Mucosa of descending colon (tissue), 3 donors: ENCODE measurements at regions not wholly inside any gene's neighbourhood (a gene's known extent, or its start where the extent isn't known, plus 50 kb on each side); places are given as distances from the start of the nearest gene placed in this dataset.
A peak's percentile ranks its signal among the peaks of the same experiment; 100 is the strongest.

Experiments
- ATAC-seq: fragments of 200-7000 bp; cut with Tn5 transposase; one replicate; pipeline ENCODE4 v1.9.1; 2020; ENCODE audit warnings: mild to moderate bottlenecking, moderate library complexity
- DNase-seq, 3 donors: peaks; one replicate each; pipeline ENCODE4 v3.0.0-alpha.2; 2020
- H3K36me3 ChIP-seq: fragments of 200-600 bp; one replicate; pipeline ENCODE4 v1.8.0; 2021; ENCODE audit warnings: low read depth, mild to moderate bottlenecking
- H3K4me1 ChIP-seq: fragments of 200-600 bp; one replicate; pipeline ENCODE4 v1.8.0; 2021; ENCODE audit warnings: low read depth, mild to moderate bottlenecking
- H3K4me3 ChIP-seq: fragments of 200-600 bp; one replicate; pipeline ENCODE4 v1.8.0; 2021; ENCODE audit warnings: mild to moderate bottlenecking
- H3K9me3 ChIP-seq: fragments of 200-600 bp; one replicate; pipeline ENCODE4 v1.8.0; 2021; ENCODE audit warnings: mild to moderate bottlenecking
- CTCF ChIP-seq: fragments of 200-600 bp; IDR thresholded peaks from one replicate; pipeline ENCODE4 v1.8.0; 2022; ENCODE audit warnings: antibody characterized with exemption, mild to moderate bottlenecking
- intact Hi-C, 2 donors: fragments of 100-400 bp; cut with DNase I in 1 of 2; cut with micrococcal nuclease in 1 of 2; formaldehyde crosslinking; loops; one replicate each; pipeline versions ENCODE4 v1.11.0 to v1.11.1; 2022; cut with DNase I, micrococcal nuclease
- donor health status: DM: no; HTN: no; CAD: no; lungs with moderate emphysema.
- donor health status: DM: no; HTN: no; CAD: no.
- donor health status: DM: no; HTN: yes; CAD: no.

GRCh38 chr2:48183276-48183675 is 131.2 kb upstream of the FOXN2 start:
- intact Hi-C loops, result no loop called here
- H3K36me3 ChIP-seq, result no peaks in the 10 kb centered on the region
- H3K4me1 ChIP-seq, result no peaks in the 10 kb centered on the region
- DNase-seq (no peak), ATAC-seq (no peak)
- no peak for TF ChIP-seq CTCF
- H3K4me3 ChIP-seq, result no peak overlapping the region
- H3K9me3 ChIP-seq, result no peaks in the 10 kb centered on the region

GRCh38 chr2:48183991-48184390 is 130.5 kb upstream of the FOXN2 start:
- no peak overlapping the region for H3K4me3 ChIP-seq
- no peaks in the 10 kb centered on the region for H3K4me1 ChIP-seq
- DNase-seq (no peak), ATAC-seq (no peak)
- H3K36me3 ChIP-seq, result no peaks in the 10 kb centered on the region
- no peak for TF ChIP-seq CTCF
- no peaks in the 10 kb centered on the region for H3K9me3 ChIP-seq
- intact Hi-C loops, result no loop called here

- intact Hi-C loops, result no loop called here
- TF ChIP-seq CTCF, result no peak
- Histone ChIP-seq H3K4me1 (no peaks in the 10 kb centered on the region), H3K4me3 (no peak overlapping the region), H3K9me3 (no peaks in the 10 kb centered on the region), H3K36me3 (no peaks in the 10 kb centered on the region)
- DNase-seq (no peak), ATAC-seq (no peak)
These were observed 127.0 kb upstream of the FOXN2 start for GRCh38 chr2:48187503-48187902.

GRCh38 chr2:48189552-48190228 is 124.8 kb upstream of the FOXN2 start:
- no peaks in the 10 kb centered on the region for H3K9me3 ChIP-seq
- DNase-seq (peak in 1 of 3 donors; percentile 29), ATAC-seq (no peak)
- H3K4me1 ChIP-seq, result no peaks in the 10 kb centered on the region
- no peak for TF ChIP-seq CTCF
- H3K36me3 ChIP-seq, result no peaks in the 10 kb centered on the region
- intact Hi-C loops, result no loop called here
- no peak overlapping the region for H3K4me3 ChIP-seq

GRCh38 chr2:48190230-48190629 is 124.3 kb upstream of the FOXN2 start:
- Histone ChIP-seq H3K9me3 (no peaks in the 10 kb centered on the region), H3K36me3 (no peaks in the 10 kb centered on the region), H3K4me3 (no peak overlapping the region), H3K4me1 (no peaks in the 10 kb centered on the region)
- TF ChIP-seq CTCF, result no peak
- intact Hi-C loops, result no loop called here
- no peak for ATAC-seq
- no peak for DNase-seq

- Histone ChIP-seq H3K9me3 (no peaks in the 10 kb centered on the region), H3K36me3 (no peaks in the 10 kb centered on the region), H3K4me3 (no peak overlapping the region), H3K4me1 (no peaks in the 10 kb centered on the region)
- ATAC-seq (no peak), DNase-seq (no peak)
- intact Hi-C loops, result no loop called here
- no peak for TF ChIP-seq CTCF
These were observed 119.8 kb upstream of the FOXN2 start for GRCh38 chr2:48194641-48195040.
